Upper lobe of left lung (tissue), 6 donors: ENCODE measurements at regions not wholly inside any gene's neighbourhood (a gene's known extent, or its start where the extent isn't known, plus 50 kb on each side); places are given as distances from the start of the nearest gene placed in this dataset.

Source experiments
- ATAC-seq, 2 donors: fragments of 200-7000 bp; cut with Tn5 transposase; one replicate each; pipeline ENCODE4 v1.9.1; 2022; ENCODE audit warnings: mild to moderate bottlenecking in 2 of 2, moderate library complexity in 2 of 2; ENCODE audit not compliant: low FRiP score in 2 of 2
- DNase-seq, 2 donors: peaks; one replicate each; pipeline ENCODE4 v3.0.0-alpha.2; 2019 to 2020
- H3K27ac ChIP-seq, 4 donors: fragments of 200-600 bp; sonication (generic); one replicate each; pipeline ENCODE4 v1.5.1; 2016 to 2019
- H3K27me3 ChIP-seq, 4 donors: fragments of 200-600 bp; sonication (generic); one replicate each; pipeline ENCODE4 v1.5.1; 2017 to 2019
- H3K36me3 ChIP-seq, 4 donors: fragments of 200-600 bp; sonication (generic); one replicate each; pipeline ENCODE4 v1.5.1; 2016 to 2019
- H3K4me1 ChIP-seq, 4 donors: fragments of 200-600 bp; sonication (generic); one replicate each; pipeline ENCODE4 v1.5.1; 2018 to 2019
- H3K4me3 ChIP-seq, 4 donors: fragments of 200-600 bp; sonication (generic); one replicate each; pipeline ENCODE4 v1.5.1; 2017 to 2019; ENCODE audit warnings: mild to moderate bottlenecking in 2 of 4, moderate library complexity in 1 of 4
- H3K9me3 ChIP-seq, 4 donors: fragments of 200-600 bp; sonication (generic); one replicate each; pipeline ENCODE4 v1.5.1; 2018 to 2019
- CTCF ChIP-seq, 6 experiments: fragments of 450-650 bp in 4 of 6; fragments of 200-600 bp in 2 of 6; sonication (generic) in 2 of 6; IDR thresholded peaks; one replicate each; pipeline ENCODE4 v1.5.1; 2016 to 2019; ENCODE audit warnings: antibody characterized with exemption in 6 of 6
- EP300 ChIP-seq, 4 donors: sonication (generic); formaldehyde crosslinking; IDR thresholded peaks; one replicate each; pipeline ENCODE4 v1.5.1; 2017; ENCODE audit warnings: antibody characterized with exemption in 4 of 4, control low read depth in 2 of 4
- POLR2A ChIP-seq, 4 donors: fragments of 450-650 bp; IDR thresholded peaks; one replicate each; pipeline ENCODE4 v1.5.1; 2016 to 2017; ENCODE audit warnings: antibody characterized with exemption in 4 of 4, mild to moderate bottlenecking in 2 of 4
- POLR2AphosphoS5 ChIP-seq, 2 donors: sonication (generic); formaldehyde crosslinking; IDR thresholded peaks; one replicate each; pipeline ENCODE4 v1.5.1; 2017; ENCODE audit warnings: antibody characterized with exemption in 2 of 2
- WGBS, 2 donors: methylation state at CpG; one replicate each; pipeline ENCODE4 v1.1.5; 2017 to 2018; 5-methylcytosine and 5-hydroxymethylcytosine counted together
- donor health status: DM: no; HTN: no; CAD: no; lungs with moderate emphysema.
- donor health status: DM: no; HTN: yes; CAD: no; lungs with severe emphysema.

- Histone ChIP-seq H3K4me1 (no peaks in the 10 kb centered on the region), H3K4me3 (no peak overlapping the region), H3K9me3 (no peaks in the 10 kb centered on the region), H3K36me3 (no peaks in the 10 kb centered on the region), H3K27me3 (no peaks in the 10 kb centered on the region), H3K27ac (no peak overlapping the region)
- ATAC-seq (no peak), DNase-seq (no peak)
- 92 to 93% methylated on average over 2 of the region's 2 CpGs for WGBS, 2 donors
- TF ChIP-seq CTCF (IDR thresholded peaks at IDR 0.05) = no peak
- no peak for TF ChIP-seq POLR2AphosphoS5 (IDR thresholded peaks at IDR 0.05)
- no peak for TF ChIP-seq POLR2A (IDR thresholded peaks at IDR 0.05)
- TF ChIP-seq EP300 (IDR thresholded peaks at IDR 0.05) = no peak
Measured at GRCh38 chr10:57948796-57949195, 318.9 kb downstream of the IPMK start.

- WGBS, 2 donors = 82 to 90% methylated on average over 1 of the region's 1 CpG
- Histone ChIP-seq H3K9me3 (no peaks in the 10 kb centered on the region), H3K36me3 (no peaks in the 10 kb centered on the region), H3K4me1 (no peaks in the 10 kb centered on the region), H3K27ac (no peak overlapping the region), H3K27me3 (no peaks in the 10 kb centered on the region), H3K4me3 (no peak overlapping the region)
- no peak for ATAC-seq
- TF ChIP-seq EP300 (IDR thresholded peaks at IDR 0.05) (no peak), CTCF (IDR thresholded peaks at IDR 0.05) (no peak), POLR2A (IDR thresholded peaks at IDR 0.05) (no peak), POLR2AphosphoS5 (IDR thresholded peaks at IDR 0.05) (no peak)
- no peak for DNase-seq
Measured at GRCh38 chr10:57946833-57947232, 320.9 kb downstream of the IPMK start.

- WGBS, 2 donors = 87 to 90% methylated on average over 4 of the region's 4 CpGs
- no peaks in the 10 kb centered on the region for H3K4me1 ChIP-seq
Measured at GRCh38 chr10:57943701-57944100, 324.0 kb downstream of the IPMK start.

GRCh38 chr10:57925045-57925444, 342.6 kb downstream of the IPMK start:
- no peak for TF ChIP-seq POLR2A (IDR thresholded peaks at IDR 0.05)
- no peak for TF ChIP-seq POLR2AphosphoS5 (IDR thresholded peaks at IDR 0.05)
- TF ChIP-seq EP300 (IDR thresholded peaks at IDR 0.05) = no peak
- TF ChIP-seq CTCF (IDR thresholded peaks at IDR 0.05) = no peak
- DNase-seq (no peak), ATAC-seq (no peak)
- H3K4me3 ChIP-seq = no peak overlapping the region
- WGBS, 2 donors = 74% methylated on average over 2 of the region's 2 CpGs
- H3K27me3 ChIP-seq = no peaks in the 10 kb centered on the region
- H3K27ac ChIP-seq = no peak overlapping the region
- no peaks in the 10 kb centered on the region for H3K4me1 ChIP-seq
- H3K9me3 ChIP-seq = no peaks in the 10 kb centered on the region
- no peaks in the 10 kb centered on the region for H3K36me3 ChIP-seq

More at GRCh38 chr10:57943701-57944100, 324.0 kb downstream of the IPMK start:
- Histone ChIP-seq H3K4me3 (no peak overlapping the region), H3K27ac (no peak overlapping the region), H3K36me3 (no peaks in the 10 kb centered on the region), H3K9me3 (no peaks in the 10 kb centered on the region), H3K27me3 (no peaks in the 10 kb centered on the region)
- no peak for DNase-seq
- no peak for TF ChIP-seq POLR2AphosphoS5 (IDR thresholded peaks at IDR 0.05)
- no peak for TF ChIP-seq POLR2A (IDR thresholded peaks at IDR 0.05)
- TF ChIP-seq EP300 (IDR thresholded peaks at IDR 0.05) = no peak
- no peak for TF ChIP-seq CTCF (IDR thresholded peaks at IDR 0.05)
- no peak for ATAC-seq

- H3K27ac ChIP-seq = no peak overlapping the region
- H3K4me1 ChIP-seq = no peaks in the 10 kb centered on the region
Measured at GRCh38 chr10:57921140-57921539, 346.6 kb downstream of the IPMK start.

More at GRCh38 chr10:57921140-57921539, 346.6 kb downstream of the IPMK start:
- ATAC-seq (no peak), DNase-seq (no peak)
- H3K27me3 ChIP-seq = no peaks in the 10 kb centered on the region
- no peaks in the 10 kb centered on the region for H3K36me3 ChIP-seq
- TF ChIP-seq POLR2AphosphoS5 (IDR thresholded peaks at IDR 0.05) (no peak), EP300 (IDR thresholded peaks at IDR 0.05) (no peak), POLR2A (IDR thresholded peaks at IDR 0.05) (no peak), CTCF (IDR thresholded peaks at IDR 0.05) (no peak)
- no peak overlapping the region for H3K4me3 ChIP-seq
- no peaks in the 10 kb centered on the region for H3K9me3 ChIP-seq
